Right lobe of liver (tissue), 6 donors: ENCODE measurements at regions not wholly inside any gene's neighbourhood (a gene's known extent, or its start where the extent isn't known, plus 50 kb on each side); places are given as distances from the start of the nearest gene placed in this dataset.

Experiments used
- ATAC-seq, 4 donors: fragments of 200-7000 bp; cut with Tn5 transposase; one replicate each; pipeline ENCODE4 v1.9.1; 2020; ENCODE audit warnings: mild to moderate bottlenecking in 4 of 4, moderate library complexity in 4 of 4
- DNase-seq, 3 donors: peaks; one replicate each; pipeline ENCODE4 v3.0.0-alpha.2; 2020
- H3K27ac ChIP-seq, 3 donors: fragments of 200-600 bp; one replicate each; pipeline ENCODE4 v1.8.0; 2022
- H3K27me3 ChIP-seq, 2 donors: fragments of 200-600 bp; one replicate each; pipeline ENCODE4 v1.8.0; 2022
- H3K36me3 ChIP-seq, 4 donors: fragments of 200-600 bp; sonication (generic) in 1 of 4; one replicate each; pipeline versions ENCODE4 v1.5.1 to v1.8.0; 2017 to 2022; ENCODE audit warnings: control low read depth in 1 of 4
- H3K4me1 ChIP-seq, 4 donors: fragments of 200-600 bp; sonication (generic) in 1 of 4; one replicate each; pipeline versions ENCODE4 v1.5.1 to v1.8.0; 2017 to 2022; ENCODE audit warnings: control low read depth in 1 of 4
- H3K4me3 ChIP-seq, 3 donors: fragments of 200-600 bp; one replicate each; pipeline ENCODE4 v1.8.0; 2022
- H3K9me3 ChIP-seq, 4 donors: fragments of 200-600 bp; sonication (generic) in 1 of 4; one replicate each; pipeline versions ENCODE4 v1.5.1 to v1.8.0; 2017 to 2022; ENCODE audit warnings: control low read depth in 1 of 4
- POLR2A ChIP-seq: fragments of 450-650 bp; IDR thresholded peaks from one replicate; pipeline ENCODE4 v1.6.1; 2017; ENCODE audit warnings: antibody characterized with exemption, mild to moderate bottlenecking
- WGBS: methylation state at CpG from one replicate; pipeline ENCODE4 v1.1.6; 2018; ENCODE audit warnings: low coverage, low lambda C conversion rate; ENCODE audit not compliant: insufficient coverage; ENCODE audit errors: missing lambda C conversion rate; 5-methylcytosine and 5-hydroxymethylcytosine counted together
- intact Hi-C, 2 donors: fragments of 100-400 bp; cut with DNase I; formaldehyde crosslinking; loops; one replicate each; pipeline versions ENCODE4 v1.11.2 to v1.14.1; 2022
- TF ChIP-seq, protein P1 (sequence below), 4 donors: fragments of 200-600 bp in 3 of 4; fragments of 450-650 bp in 1 of 4; IDR thresholded peaks; one replicate each; pipeline versions ENCODE4 v1.5.1 to v1.8.0; 2016 to 2022; ENCODE audit warnings: antibody characterized with exemption in 4 of 4, mild to moderate bottlenecking in 2 of 4
- donor health status: DM: no; HTN: yes; CAD: no.
- donor health status: DM: no; HTN: no; CAD: no.
- donor health status: DM: no; HTN: no; CAD: no.
- donor health status: DM: no; HTN: yes; CAD: no.
- donor health status: DM: no; HTN: yes; CAD: no.

DNA sequence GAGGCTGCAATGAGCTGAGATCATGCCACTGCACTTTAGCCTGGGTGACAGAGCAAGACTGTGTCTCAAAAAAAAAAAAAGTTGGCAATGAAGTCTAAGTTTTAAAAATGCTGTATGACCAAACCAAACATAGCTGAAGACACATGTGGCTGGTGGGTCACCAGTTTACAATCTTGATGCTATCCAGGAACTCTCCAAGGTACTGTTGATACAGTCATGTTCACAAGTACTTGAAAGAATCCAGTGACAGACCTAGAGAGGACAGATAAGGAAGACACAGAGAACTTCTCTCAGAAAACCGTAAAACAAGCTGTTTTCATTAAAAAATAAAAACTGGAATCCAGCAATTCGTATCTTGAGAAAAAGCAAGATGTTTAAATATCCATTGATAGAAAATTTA lies 95.7 kb downstream of the ACTBL2 start:
- intact Hi-C loops = no loop called here
- Histone ChIP-seq H3K4me1 (no peaks in the 10 kb centered on the region), H3K9me3 (no peaks in the 10 kb centered on the region), H3K27me3 (no peaks in the 10 kb centered on the region), H3K36me3 (no peaks in the 10 kb centered on the region), H3K4me3 (no peak overlapping the region), H3K27ac (no peak overlapping the region)
- WGBS = 26% methylated on average over 2 of the region's 2 CpGs
- ATAC-seq (no peak), DNase-seq (no peak)
- TF ChIP-seq POLR2A = no peak
- TF ChIP-seq, protein P1, sequence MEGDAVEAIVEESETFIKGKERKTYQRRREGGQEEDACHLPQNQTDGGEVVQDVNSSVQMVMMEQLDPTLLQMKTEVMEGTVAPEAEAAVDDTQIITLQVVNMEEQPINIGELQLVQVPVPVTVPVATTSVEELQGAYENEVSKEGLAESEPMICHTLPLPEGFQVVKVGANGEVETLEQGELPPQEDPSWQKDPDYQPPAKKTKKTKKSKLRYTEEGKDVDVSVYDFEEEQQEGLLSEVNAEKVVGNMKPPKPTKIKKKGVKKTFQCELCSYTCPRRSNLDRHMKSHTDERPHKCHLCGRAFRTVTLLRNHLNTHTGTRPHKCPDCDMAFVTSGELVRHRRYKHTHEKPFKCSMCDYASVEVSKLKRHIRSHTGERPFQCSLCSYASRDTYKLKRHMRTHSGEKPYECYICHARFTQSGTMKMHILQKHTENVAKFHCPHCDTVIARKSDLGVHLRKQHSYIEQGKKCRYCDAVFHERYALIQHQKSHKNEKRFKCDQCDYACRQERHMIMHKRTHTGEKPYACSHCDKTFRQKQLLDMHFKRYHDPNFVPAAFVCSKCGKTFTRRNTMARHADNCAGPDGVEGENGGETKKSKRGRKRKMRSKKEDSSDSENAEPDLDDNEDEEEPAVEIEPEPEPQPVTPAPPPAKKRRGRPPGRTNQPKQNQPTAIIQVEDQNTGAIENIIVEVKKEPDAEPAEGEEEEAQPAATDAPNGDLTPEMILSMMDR (IDR thresholded peaks at IDR 0.05) = no peak

DNA sequence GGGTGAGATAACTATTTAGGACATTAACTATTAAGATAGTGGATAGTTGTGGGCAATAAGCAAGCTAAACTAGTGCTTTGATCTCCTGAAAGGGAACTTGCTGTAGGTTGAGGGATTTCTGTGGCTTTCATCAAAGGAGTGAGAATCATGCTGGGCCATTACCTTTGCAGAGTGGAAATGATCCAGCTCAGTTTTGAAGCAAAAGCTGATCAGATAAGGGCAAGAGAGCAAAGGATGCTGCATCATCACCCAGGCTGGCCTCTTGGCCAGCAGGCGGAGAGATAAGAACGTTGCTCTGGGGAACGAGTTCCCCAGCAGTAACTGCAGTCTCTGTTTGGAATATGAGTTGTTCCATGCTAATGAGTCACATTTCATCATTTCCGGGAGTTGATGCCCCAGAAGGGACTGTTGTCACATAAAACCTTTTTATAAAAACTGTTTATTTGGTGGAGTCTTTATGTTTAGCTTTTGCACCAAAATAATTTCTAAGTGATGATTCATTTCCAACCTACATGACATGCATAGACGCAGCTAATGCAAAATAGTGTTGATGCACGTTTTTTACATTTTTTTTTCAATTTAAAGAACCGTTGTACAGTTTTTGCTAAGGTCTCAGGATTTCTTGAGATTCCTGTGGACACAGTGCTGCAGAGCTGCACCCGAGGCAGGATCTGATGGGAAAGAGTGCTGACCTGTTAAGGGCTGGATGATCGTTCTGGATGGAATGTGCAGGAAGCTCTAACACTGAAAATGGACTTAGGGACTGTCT lies 99.3 kb downstream of the ACTBL2 start:
- WGBS = 33% methylated on average over 9 of the region's 9 CpGs
- Histone ChIP-seq H3K27me3 (no peaks in the 10 kb centered on the region), H3K36me3 (no peaks in the 10 kb centered on the region), H3K9me3 (no peaks in the 10 kb centered on the region), H3K27ac (no peak overlapping the region), H3K4me3 (no peak overlapping the region), H3K4me1 (no peaks in the 10 kb centered on the region)
- ATAC-seq (peak in 3 of 4 donors; percentile 36 to 88 (median 44)), DNase-seq (no peak)
- intact Hi-C loops = no loop called here
- no peak for TF ChIP-seq POLR2A
- TF ChIP-seq, protein P1 (IDR thresholded peaks at IDR 0.05) = peak in 1 of 4 donors; percentile 6

DNA sequence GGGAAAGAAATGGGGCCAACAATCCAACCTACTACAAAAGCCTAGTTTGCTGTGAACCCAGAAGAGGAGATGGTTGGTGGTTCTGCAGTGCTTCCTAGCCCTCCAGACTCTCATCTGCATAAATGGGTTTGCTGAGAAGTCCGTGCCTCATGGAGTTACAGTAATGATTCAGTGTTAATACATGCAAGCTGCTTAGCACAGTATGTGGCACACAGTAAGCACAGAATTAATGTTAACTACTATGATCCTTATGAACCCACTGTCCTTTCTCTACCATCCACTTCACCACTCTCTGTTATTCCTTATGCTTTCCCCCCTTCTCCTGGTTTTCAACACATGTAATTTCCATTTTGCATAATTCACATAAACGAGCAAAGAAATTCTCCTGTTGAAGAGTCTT lies 100.0 kb downstream of the ACTBL2 start:
- Histone ChIP-seq H3K27ac (no peak overlapping the region), H3K36me3 (no peaks in the 10 kb centered on the region), H3K4me3 (no peak overlapping the region), H3K27me3 (no peaks in the 10 kb centered on the region), H3K9me3 (no peaks in the 10 kb centered on the region), H3K4me1 (no peaks in the 10 kb centered on the region)
- no peak for DNase-seq
- WGBS = 53% methylated on average over 1 of the region's 2 CpGs
- no peak for ATAC-seq
- intact Hi-C loops = no loop called here
- TF ChIP-seq, protein P1 (IDR thresholded peaks at IDR 0.05) = no peak
- no peak for TF ChIP-seq POLR2A

DNA sequence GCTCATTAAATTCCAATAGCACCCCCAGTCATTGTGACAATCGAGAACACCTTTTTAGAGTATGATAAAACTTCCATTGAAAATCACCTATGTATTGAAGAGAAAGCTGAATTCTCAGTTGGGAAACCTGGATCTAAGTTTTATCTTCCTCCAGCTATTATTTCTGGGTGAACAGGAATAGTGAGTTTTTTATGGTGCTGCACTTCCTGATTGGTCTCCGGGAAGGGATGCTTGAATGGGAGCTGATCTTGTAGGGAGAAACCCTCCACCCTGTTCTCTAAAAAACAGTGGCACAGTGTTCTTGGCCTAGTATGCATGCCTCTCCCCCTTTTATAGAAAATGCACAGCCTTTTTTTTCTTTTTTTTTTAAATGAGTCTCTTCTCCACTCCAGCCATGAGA lies 112.2 kb downstream of the ACTBL2 start:
- TF ChIP-seq POLR2A = no peak
- TF ChIP-seq, protein P1 (IDR thresholded peaks at IDR 0.05) = no peak
- WGBS = 79% methylated on average over 2 of the region's 2 CpGs
- Histone ChIP-seq H3K27me3 (no peaks in the 10 kb centered on the region), H3K4me1 (no peaks in the 10 kb centered on the region), H3K36me3 (no peaks in the 10 kb centered on the region), H3K4me3 (no peak overlapping the region), H3K27ac (no peak overlapping the region), H3K9me3 (no peaks in the 10 kb centered on the region)
- intact Hi-C loops = no loop called here
- no peak for ATAC-seq
- no peak for DNase-seq
